GM18951 (cell line): ENCODE measurements at regions not wholly inside any gene's neighbourhood (a gene's known extent, or its start where the extent isn't known, plus 50 kb on each side); places are given as distances from the start of the nearest gene placed in this dataset.
"Not testable (repeated sequence)": the region's sequence is repeated elsewhere in the genome, so short reads cannot be mapped to it uniquely, and the experiment has no call there.

Source experiments
- POLR2A ChIP-seq: IDR thresholded peaks from 4 replicates; pipeline ENCODE4 v1.6.1; 2011; ENCODE audit warnings: mild to moderate bottlenecking; ENCODE audit not compliant: insufficient read length, insufficient read depth; ENCODE audit errors: extremely low read depth
- in situ Hi-C: fragments of 300-500 bp; cut with MboI; formaldehyde crosslinking; loops from one replicate; pipeline ENCODE4 v1.12.0; 2022; ENCODE audit warnings: low sequenced_read_pairs, mixed read lengths, inconsistent platforms; ENCODE audit not compliant: unreplicated experiment

- no peak for TF ChIP-seq POLR2A
- in situ Hi-C loops, result no loop called here
Observed at GRCh38 chr16:6708576-6709215, 623.9 kb upstream of the RBFOX1 start.

- in situ Hi-C loops, result no loop called here
- TF ChIP-seq POLR2A, result no peak
Observed at GRCh38 chr16:6704306-6704930, 628.2 kb upstream of the RBFOX1 start.

- no peak for TF ChIP-seq POLR2A
- in situ Hi-C loops, result no loop called here
Observed at GRCh38 chr16:6701096-6701495, 631.5 kb upstream of the RBFOX1 start.

GRCh38 chr16:6698548-6698947 lies 634.1 kb upstream of the RBFOX1 start:
- TF ChIP-seq POLR2A, result no peak
- in situ Hi-C loops, result no loop called here

GRCh38 chr16:6695666-6696065 lies 637.0 kb upstream of the RBFOX1 start:
- no peak for TF ChIP-seq POLR2A
- in situ Hi-C loops, result no loop called here

GRCh38 chr16:6694636-6695035 lies 638.0 kb upstream of the RBFOX1 start:
- TF ChIP-seq POLR2A, result no peak
- in situ Hi-C loops, result no loop called here

GRCh38 chr16:6693418-6693817 lies 639.2 kb upstream of the RBFOX1 start:
- in situ Hi-C loops, result not testable (repeated sequence)

GRCh38 chr16:6692874-6693273 lies 639.8 kb upstream of the RBFOX1 start:
- TF ChIP-seq POLR2A, result no peak
- in situ Hi-C loops, result no loop called here

GRCh38 chr16:6690741-6691140 lies 641.9 kb upstream of the RBFOX1 start:
- in situ Hi-C loops, result no loop called here
- no peak for TF ChIP-seq POLR2A

GRCh38 chr16:6689643-6690042 lies 643.0 kb upstream of the RBFOX1 start:
- TF ChIP-seq POLR2A, result no peak
- in situ Hi-C loops, result no loop called here

GRCh38 chr16:6687593-6687992 lies 645.1 kb upstream of the RBFOX1 start:
- in situ Hi-C loops, result no loop called here

GRCh38 chr16:6684076-6684673 lies 648.5 kb upstream of the RBFOX1 start:
- in situ Hi-C loops, result no loop called here

More at GRCh38 chr16:6687593-6687992, 645.1 kb upstream of the RBFOX1 start:
- no peak for TF ChIP-seq POLR2A

GRCh38 chr16:6682142-6682811 lies 650.4 kb upstream of the RBFOX1 start:
- in situ Hi-C loops, result no loop called here
- no peak for TF ChIP-seq POLR2A

More at GRCh38 chr16:6684076-6684673, 648.5 kb upstream of the RBFOX1 start:
- TF ChIP-seq POLR2A, result no peak

- in situ Hi-C loops, result no loop called here
- TF ChIP-seq POLR2A, result no peak
Observed at GRCh38 chr16:6678586-6678985, 654.1 kb upstream of the RBFOX1 start.
